Activated B cell treated with CpG ODN at 0.5 μM for 24 hours (primary cell): ENCODE measurements at regions not wholly inside any gene's neighbourhood (a gene's known extent, or its start where the extent isn't known, plus 50 kb on each side); places are given as distances from the start of the nearest gene placed in this dataset.

ENCODE experiments used
- ATAC-seq: fragments of 200-7000 bp; cut with Tn5 transposase; one replicate; pipeline ENCODE4 v1.10.0; 2021; ENCODE audit warnings: low read depth, mild to moderate bottlenecking, moderate library complexity
- CTCF ChIA-PET: fragments of 350-600 bp; sonication (Branson Sonifier 250); formaldehyde crosslinking; loops from one replicate; lab custom pipeline; 2021; ENCODE audit warnings: antibody characterized with exemption; lab: Charles Lee
- POLR2A ChIA-PET: fragments of 350-600 bp; sonication (Branson Sonifier 250); formaldehyde crosslinking; loops from one replicate; lab custom pipeline; 2021; ENCODE audit warnings: antibody characterized with exemption; lab: Charles Lee
- DNase-seq: peaks from one replicate; pipeline ENCODE4 v3.0.0; 2022
- H3K27ac Mint-ChIP-seq: one replicate; pipeline ENCODE4 v1.8.0; 2020; ENCODE audit warnings: mixed read lengths
- H3K27me3 Mint-ChIP-seq: one replicate; pipeline ENCODE4 v1.8.0; 2021; ENCODE audit warnings: mixed read lengths
- H3K36me3 Mint-ChIP-seq: one replicate; pipeline ENCODE4 v1.8.0; 2021; ENCODE audit warnings: low read depth, mixed read lengths
- H3K4me1 Mint-ChIP-seq: one replicate; pipeline ENCODE4 v1.8.0; 2021; ENCODE audit warnings: mixed read lengths
- H3K4me3 Mint-ChIP-seq: one replicate; pipeline ENCODE4 v1.8.0; 2020; ENCODE audit warnings: mild to moderate bottlenecking, mixed read lengths
- H3K9me3 Mint-ChIP-seq: one replicate; pipeline ENCODE4 v1.8.0; 2020; ENCODE audit warnings: mixed read lengths
- CTCF ChIP-seq: fragments of 200-600 bp; IDR thresholded peaks from one replicate; pipeline ENCODE4 v1.8.0; 2022; ENCODE audit warnings: antibody characterized with exemption, mild to moderate bottlenecking
- intact Hi-C: fragments of 100-400 bp; cut with micrococcal nuclease; formaldehyde crosslinking; loops from one replicate; pipeline ENCODE4 v1.15.1; 2024

DNA sequence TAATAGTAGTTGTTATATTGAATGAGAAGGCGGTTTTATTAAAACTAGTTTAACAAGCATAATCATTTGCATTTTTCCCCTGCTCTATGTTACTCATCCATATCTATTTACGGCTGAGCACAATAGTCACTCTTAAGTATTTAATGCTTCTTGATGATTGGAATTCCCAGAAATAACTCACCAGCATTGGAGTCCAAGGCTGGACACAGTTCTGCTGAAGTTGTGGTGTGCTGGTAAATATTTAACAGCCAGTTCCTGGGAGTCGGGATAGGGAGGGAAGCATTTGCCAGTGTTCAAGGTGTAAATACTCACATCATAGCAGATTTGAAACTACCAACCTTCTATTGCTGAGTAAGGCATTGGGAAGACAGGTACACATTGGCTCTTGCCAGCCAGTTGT is 315.1 kb downstream of the MTX2 start:
- no peak overlapping the region for H3K4me3 Mint-ChIP-seq
- ChIA-PET POLR2A (no interaction called here), CTCF (no interaction called here)
- no peak for ATAC-seq
- no peaks in the 10 kb centered on the region for H3K4me1 Mint-ChIP-seq
- H3K27ac Mint-ChIP-seq, result no peak overlapping the region
- H3K36me3 Mint-ChIP-seq, result no peaks in the 10 kb centered on the region
- peaks cover 11% of the 10 kb centered on the region for H3K27me3 Mint-ChIP-seq
- H3K9me3 Mint-ChIP-seq, result no peaks in the 10 kb centered on the region
- no peak for TF ChIP-seq CTCF
- intact Hi-C loops, result no loop called here
- DNase-seq, result no peak

- POLR2A ChIA-PET, result no interaction called here
- Mint-ChIP-seq H3K9me3 (no peaks in the 10 kb centered on the region), H3K27ac (no peak overlapping the region), H3K4me3 (no peak overlapping the region), H3K27me3 (peaks cover 14% of the 10 kb centered on the region), H3K4me1 (no peaks in the 10 kb centered on the region), H3K36me3 (no peaks in the 10 kb centered on the region)
- intact Hi-C loops, result no loop called here
- no peak for TF ChIP-seq CTCF
- no peak for ATAC-seq
- CTCF ChIA-PET, result no interaction called here
- no peak for DNase-seq
These were observed 316.0 kb downstream of the MTX2 start for GRCh38 chr2:176585291-176585690.

DNA sequence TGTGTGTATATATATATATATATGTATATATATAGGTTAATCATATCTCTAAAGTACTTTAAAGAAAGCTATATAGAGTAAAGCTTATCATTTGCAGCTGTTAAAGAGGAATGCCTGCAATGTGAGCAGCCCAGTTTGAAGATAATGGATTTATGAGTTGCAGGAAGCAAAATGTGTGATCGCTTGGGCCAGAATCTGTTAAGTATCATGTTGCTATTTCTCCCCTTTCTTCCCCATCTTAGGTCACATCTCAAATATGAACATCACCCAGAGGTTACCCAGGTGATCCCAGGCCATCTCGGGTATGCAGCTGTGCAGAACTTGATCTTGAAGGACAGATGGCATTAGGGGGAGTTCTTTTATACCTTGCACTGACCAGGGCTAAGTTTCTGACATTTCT is 316.5 kb downstream of the MTX2 start:
- TF ChIP-seq CTCF, result no peak
- Mint-ChIP-seq H3K4me3 (no peak overlapping the region), H3K9me3 (no peaks in the 10 kb centered on the region), H3K27me3 (peaks cover 14% of the 10 kb centered on the region), H3K27ac (no peak overlapping the region), H3K4me1 (no peaks in the 10 kb centered on the region), H3K36me3 (no peaks in the 10 kb centered on the region)
- ChIA-PET POLR2A (no interaction called here), CTCF (no interaction called here)
- intact Hi-C loops, result no loop called here
- ATAC-seq, result no peak
- DNase-seq, result no peak

DNA sequence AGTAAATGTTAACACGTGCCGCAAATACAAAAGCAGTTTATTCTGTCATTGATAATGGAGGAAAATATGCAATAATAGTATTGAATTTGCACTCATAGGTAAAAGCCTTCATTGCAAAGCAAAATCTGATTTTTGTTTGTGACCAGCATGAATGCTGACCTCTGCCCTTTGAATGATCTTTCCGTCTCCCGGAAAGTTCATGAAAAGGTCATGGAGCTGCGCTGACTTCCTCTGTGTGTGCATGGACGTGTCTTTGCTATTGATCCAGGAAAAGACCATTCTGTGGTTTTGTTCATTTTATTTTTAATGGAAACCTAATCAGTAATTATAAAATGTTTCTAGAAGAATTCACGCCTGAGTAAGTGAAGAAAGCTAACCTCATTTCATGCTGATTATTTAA is 320.0 kb downstream of the MTX2 start:
- no peak overlapping the region for H3K27ac Mint-ChIP-seq
- TF ChIP-seq CTCF, result no peak
- ATAC-seq (no peak), DNase-seq (no peak)
- intact Hi-C loops, result no loop called here
- no peaks in the 10 kb centered on the region for H3K9me3 Mint-ChIP-seq
- H3K4me3 Mint-ChIP-seq, result no peak overlapping the region
- CTCF ChIA-PET, result no interaction called here
- no peaks in the 10 kb centered on the region for H3K36me3 Mint-ChIP-seq
- no peaks in the 10 kb centered on the region for H3K4me1 Mint-ChIP-seq
- POLR2A ChIA-PET, result no interaction called here
- H3K27me3 Mint-ChIP-seq, result peaks cover 15% of the 10 kb centered on the region

- Mint-ChIP-seq H3K27ac (no peak overlapping the region), H3K4me1 (no peaks in the 10 kb centered on the region), H3K27me3 (peaks cover 15% of the 10 kb centered on the region), H3K36me3 (no peaks in the 10 kb centered on the region), H3K4me3 (no peak overlapping the region), H3K9me3 (no peaks in the 10 kb centered on the region)
- no peak for ATAC-seq
- ChIA-PET CTCF (no interaction called here), POLR2A (no interaction called here)
- intact Hi-C loops, result no loop called here
- no peak for DNase-seq
- TF ChIP-seq CTCF, result no peak
These were observed 320.7 kb downstream of the MTX2 start for GRCh38 chr2:176589825-176590440.
